ENCODE measurements at regions not wholly inside any gene's neighbourhood (a gene's known extent, or its start where the extent isn't known, plus 50 kb on each side); places are given as distances from the start of the nearest gene placed in this dataset.

GRCh38 chr7:398888-399287 lies 108.9 kb downstream of the FOXL3 start:
- TF ChIP-seq CTCF (IDR thresholded peaks at IDR 0.05), result no peak
- TF ChIP-seq POLR2A (IDR thresholded peaks at IDR 0.05), result no peak
- no peak for TF ChIP-seq POLR2AphosphoS5 (IDR thresholded peaks at IDR 0.05)

Data from transverse colon (tissue), 4 donors.